Pulmonary artery endothelial cell (primary cell): ENCODE measurements at regions not wholly inside any gene's neighbourhood (a gene's known extent, or its start where the extent isn't known, plus 50 kb on each side); places are given as distances from the start of the nearest gene placed in this dataset.
A peak's percentile ranks its signal among the peaks of the same experiment; 100 is the strongest.
"Not testable (repeated sequence)": the region's sequence is repeated elsewhere in the genome, so short reads cannot be mapped to it uniquely, and the experiment has no call there.

Experiments used
- DNase-seq: peaks from one replicate; pipeline ENCODE4 v3.0.0-alpha.2; 2011; ENCODE audit warnings: low read depth, low spot score

DNA sequence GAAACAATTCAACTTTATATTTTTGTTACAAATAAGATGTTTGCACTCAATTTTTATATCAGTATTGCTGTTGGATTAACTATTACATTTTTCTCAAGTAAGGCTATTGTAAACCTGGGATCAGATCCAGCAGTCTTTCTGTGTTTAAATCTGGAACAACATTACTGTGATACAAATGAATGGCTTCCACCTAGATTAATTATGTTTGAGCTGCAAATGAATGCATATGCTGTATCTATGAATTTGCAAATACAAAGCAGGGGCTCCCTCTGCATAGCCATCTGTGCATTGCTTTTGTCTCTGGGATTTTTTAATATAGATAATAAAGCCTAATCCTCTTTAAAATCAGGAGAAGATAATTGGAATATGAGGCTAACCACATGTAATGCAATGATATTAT, 69.8 kb upstream of the NEIL3 start:
- DNase-seq = no peak

DNA sequence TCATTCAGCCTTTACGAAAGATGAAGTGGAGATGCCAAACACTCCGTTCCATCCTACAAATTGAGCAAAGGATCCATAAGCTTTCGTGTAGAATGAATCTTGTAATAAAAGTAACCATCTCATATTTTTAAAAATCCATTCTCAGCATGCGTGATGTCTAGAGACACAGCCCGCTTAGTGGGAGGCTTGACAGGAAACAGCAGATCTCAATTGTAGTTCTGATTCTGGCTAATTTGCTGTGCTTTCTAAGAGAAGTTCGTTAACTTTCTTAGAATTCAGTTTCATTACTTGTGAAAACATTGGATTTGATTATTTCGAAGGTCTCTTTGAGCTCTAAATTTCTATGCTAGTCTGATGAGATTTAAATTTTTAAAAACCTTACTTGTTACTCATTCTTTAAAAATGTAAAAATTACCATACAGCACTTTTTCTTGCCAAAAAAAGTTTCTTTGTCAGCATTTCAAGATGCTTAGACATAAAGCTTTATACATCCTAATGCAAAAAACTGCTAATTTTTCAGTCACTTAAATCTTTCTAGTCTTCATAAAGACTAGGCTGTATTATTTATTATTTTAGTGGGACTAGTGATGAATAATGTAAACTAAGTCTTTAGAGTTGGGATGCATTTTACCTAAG, 66.9 kb upstream of the NEIL3 start:
- no peak for DNase-seq

DNA sequence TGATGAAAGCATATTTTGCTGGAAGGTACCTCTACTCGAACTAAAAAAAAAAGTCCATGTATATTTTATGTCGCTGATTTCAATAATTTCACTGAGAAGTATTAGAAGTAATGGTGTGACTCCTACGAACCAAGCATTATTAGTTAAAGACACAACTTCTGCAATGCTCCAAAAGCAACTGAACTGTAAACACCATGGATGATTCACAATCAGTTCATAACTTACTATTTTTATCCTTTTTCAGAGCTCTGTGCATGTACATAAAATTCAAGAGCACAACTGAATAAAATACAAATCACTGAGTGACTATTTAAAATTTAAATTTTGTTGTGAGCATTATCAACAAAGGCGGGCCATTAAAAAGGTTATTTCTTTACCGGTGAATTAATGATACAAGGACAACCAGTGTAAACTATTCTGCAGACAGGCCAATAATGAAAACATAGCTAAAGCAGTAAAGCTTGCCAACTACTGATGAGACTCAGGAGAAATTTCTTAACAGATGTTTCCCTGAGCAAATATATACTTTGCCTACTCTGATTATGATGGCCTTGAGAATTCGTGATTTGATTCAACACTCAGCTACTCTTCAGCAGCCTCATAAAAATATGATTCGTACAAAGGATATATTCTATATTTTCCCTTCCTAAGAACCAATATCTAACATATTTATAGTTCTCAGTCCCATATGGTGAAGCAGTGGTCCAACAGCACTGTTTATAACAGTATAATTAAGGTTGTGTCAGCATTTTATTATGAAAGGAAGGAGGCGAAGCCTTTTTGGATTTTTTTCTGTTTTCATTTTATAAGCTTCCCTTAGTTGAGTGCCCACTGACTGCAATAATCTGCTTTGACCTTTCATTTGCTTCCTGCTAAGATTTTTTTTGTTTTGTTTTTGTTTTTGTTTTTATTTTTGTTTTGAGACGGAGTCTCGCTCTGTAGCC, 62.8 kb upstream of the NEIL3 start:
- DNase-seq = no peak

DNA sequence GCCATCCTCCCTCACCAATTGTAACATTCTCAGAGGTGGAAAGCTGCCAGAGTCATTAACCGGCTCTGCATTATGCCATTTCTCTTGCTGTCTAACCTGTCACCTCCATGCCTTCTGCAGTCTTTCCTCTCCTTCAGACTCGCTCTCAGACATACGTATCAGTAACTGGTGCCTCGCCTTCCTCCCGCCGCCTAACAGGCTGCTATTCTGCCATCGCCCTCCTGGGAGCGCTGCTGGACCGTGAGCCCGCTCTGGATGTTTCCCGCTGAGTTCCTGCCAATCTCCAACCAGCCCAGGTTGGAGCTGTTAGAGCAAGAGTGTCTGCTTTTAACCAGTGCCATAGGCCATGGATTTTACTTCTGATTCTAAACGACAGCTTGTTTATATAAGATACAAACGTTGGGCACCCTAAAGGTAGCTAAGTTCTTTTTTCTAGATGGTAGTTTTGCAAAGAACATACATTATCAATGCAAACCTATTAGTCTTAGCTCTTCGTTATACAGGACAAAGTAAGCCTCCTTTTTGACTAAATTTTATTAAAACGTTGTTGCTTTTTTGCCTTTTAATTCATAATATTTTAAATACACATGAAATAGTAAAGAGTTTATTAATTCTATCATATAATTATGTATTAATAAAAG, 59.5 kb upstream of the NEIL3 start:
- DNase-seq = peak; percentile 11

DNA sequence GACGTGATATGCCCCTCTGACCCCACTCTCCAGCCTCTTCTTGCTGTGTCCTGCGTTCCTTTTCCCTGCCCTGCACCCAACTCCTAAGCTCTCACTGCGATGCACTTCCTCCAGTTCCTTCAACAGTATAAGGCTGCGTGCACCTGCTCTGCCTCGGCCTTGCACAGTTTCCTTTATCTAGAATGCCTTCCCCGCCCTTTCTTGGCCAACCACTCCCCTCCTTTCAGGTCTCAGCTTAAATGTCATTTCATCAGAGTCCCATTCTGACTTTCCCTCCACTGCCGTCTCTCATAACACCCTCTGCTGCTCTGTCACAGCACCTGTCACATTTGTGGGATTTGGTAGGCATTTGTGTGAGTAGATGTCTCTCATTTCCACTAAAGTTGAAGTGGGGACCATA, 58.4 kb upstream of the NEIL3 start:
- no peak for DNase-seq

DNA sequence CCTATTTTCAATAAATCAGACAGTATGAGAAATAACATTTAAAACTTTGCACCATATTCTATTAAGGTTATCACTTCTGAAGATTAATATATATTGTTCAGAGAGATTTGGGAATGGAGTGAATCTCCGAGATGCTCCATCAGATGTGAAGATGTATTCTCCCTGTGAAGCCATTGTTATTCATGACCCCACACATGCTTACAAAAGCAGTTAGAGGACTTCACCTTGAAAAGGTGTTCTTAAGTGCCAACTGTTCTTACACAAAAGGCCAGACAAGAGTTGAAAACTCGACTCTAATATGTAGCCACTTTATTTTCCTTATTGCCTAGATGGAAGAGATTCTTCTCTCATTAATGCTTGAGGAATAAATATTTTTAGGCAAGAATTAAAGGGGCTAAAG, 54.3 kb upstream of the NEIL3 start:
- DNase-seq = no peak

DNA sequence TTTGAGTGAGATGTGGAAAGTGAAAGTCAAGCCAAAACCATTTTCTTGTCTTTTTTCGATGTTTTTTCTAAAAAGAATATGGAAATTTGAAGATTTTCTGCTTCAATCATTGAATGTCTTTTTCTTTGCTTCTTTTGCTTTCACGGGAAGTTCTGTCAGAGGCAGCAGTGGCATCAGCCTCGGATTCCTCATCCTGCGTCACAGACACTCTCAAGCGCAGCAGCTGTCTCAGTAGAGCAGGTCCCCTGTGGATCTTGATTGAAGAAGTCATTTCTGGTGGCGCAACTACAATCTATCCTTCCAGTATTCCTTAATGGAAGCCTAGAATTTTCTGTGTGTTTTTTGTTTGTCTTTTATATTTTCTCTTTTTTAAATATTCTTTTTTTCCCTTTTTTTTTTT, 52.7 kb upstream of the NEIL3 start:
- no peak for DNase-seq

DNA sequence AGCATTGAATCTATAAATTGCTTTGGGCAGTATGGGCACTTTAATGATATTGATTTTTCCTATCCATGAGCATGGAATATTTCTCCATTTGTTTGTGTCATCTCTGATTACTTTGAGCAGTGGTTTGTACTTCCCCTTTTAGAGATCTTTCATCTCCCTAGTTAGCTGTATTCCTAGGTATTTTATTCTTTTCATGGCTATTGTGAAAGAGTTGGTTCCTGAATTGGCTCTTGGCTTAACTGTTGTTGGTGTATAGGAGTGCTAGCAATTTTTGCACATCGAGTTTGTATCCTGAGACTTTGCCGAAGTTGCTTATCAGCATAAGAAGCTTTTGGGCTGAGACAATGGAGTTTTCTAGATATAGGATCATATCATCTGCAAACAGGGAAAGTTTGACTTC, 50.2 kb upstream of the NEIL3 start:
- DNase-seq = not testable (repeated sequence)
